Activated CD4-positive, CD25-positive, alpha-beta regulatory T cell treated with anti-CD3 and anti-CD28 coated beads, Interleukin-2, amount 50 U/mL, for 72 hours (primary cell): ENCODE measurements at regions not wholly inside any gene's neighbourhood (a gene's known extent, or its start where the extent isn't known, plus 50 kb on each side); places are given as distances from the start of the nearest gene placed in this dataset.
A peak's percentile ranks its signal among the peaks of the same experiment; 100 is the strongest.
"Not testable (repeated sequence)": the region's sequence is repeated elsewhere in the genome, so short reads cannot be mapped to it uniquely, and the experiment has no call there.

Experiments
- DNase-seq: peaks from one replicate; pipeline ENCODE4 v3.0.0; 2021

DNA sequence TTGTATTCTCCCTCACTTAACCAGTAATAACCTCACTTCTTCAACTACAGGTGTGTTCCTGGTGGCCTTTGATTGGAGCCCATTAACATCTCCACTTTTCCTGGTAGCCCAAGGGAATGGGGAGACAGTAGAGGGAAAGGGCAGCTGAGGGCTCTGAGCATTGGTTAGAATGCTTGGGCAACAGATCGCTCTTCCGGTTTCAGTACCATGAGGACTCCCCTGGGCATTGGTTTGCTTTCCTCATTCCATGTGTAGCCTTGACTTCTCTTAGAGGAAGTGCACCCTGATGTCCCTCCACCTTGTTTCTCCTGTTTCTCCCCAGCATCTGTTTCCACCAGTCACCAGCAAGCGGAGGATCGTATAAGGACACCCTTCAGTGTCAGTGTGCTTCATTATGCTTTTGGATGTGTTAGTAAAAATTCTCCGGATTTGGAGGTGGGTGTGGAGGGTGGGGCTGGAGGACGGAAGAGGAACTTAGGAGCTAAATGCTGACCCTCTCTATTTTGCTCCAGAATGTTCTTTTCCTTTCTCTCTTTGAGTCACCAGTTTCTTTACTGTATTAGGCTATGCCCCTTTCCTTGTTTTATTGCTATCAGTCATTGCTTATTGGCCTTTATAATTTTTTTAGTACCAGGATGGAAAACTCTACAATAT, 50.6 kb upstream of the ZNG1B start:
- not testable (repeated sequence) for DNase-seq

DNA sequence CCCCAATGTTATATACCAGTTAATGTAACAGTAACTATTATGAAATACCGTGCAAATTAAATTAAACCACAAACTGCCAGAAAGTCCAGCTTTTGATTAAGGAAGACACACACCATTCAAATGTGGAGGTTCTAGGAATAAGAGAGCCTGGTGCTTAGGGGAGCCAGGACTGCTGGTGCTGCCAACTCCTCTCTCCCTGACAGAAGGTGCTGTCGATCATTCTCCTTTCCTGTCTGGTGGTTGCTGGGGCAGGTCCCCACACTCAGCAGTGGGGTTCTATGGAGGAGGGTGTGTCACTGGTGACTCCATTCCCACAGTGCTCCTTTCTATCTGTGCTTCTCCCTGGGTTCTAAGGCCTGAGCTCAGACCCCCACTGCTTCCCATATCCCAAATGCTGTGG, 57.9 kb upstream of the ZNG1B start:
- DNase-seq, result not testable (repeated sequence)

DNA sequence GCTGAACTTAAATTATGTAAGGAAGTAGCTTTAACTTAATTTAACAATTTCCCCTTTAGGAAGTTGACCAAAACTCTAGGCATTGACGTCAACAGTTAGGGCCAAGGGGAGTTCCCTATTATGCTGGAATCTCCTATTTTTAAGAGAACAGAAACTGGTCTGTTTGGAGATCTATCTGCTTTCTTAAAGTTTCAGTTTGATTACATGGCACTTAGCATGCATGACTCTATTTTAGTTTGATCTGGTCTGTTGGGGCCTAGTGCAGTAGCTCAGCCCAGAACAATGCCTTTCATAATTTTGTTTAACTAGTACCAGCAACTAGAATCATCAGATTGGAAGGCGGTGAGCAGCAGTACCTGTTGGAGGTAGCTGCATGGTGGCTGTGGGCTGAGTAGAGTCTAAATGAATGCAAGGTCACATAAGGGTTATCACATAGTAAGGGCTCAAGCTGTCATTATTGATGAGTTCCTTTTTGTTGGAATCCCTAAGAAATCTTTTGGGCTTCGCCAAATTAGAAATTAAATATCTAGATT, 60.5 kb upstream of the ZNG1B start:
- DNase-seq, result no peak

DNA sequence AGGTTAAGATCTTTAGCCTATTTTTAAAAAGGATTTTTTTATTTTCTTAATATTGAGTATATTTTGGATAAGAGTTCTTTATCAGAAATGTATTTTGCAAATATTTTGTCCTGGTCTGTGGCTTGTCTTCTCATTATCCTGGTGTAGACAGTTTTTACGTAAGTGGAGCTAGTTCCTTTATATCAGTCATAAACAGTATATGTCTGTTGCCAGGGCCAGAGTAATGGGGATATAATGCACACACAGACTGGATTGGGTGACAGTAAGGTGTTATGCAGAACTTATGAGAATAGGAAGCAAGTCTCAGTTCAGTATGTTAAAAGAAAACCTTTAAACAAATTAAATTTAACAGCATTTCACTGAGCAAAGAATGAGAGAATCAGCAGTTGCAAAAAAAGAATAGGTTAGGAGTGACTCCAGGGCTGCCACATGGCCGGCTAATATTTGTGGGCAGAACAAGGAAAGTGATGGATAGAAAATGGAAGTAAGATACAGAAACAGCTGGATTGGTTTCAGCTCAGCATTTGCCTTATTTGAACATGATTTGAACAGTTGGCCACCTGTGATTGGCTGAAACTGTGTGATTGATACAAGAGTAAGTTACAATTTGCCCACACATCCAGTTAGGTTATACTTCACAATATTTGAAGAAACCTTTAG, 61.1 kb upstream of the ZNG1B start:
- DNase-seq, result no peak

DNA sequence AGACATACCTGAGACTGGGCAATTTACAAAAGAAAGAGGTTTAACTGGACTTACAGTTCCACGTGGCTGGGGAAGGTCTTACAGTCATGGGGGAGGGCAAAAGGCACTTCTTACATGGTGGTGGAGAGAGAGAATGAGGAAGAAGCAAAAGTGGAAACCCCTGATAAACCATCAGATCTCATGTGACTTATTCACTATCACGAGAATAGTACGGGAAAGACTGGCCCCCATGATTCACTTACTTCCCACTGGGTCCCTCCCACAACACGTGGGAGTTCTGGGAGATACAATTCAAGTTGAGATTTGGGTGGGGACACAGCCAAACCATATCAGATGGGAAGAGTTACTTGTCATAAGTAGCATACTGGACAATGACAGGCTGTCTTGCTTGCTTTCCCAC, 62.6 kb upstream of the ZNG1B start:
- not testable (repeated sequence) for DNase-seq

DNA sequence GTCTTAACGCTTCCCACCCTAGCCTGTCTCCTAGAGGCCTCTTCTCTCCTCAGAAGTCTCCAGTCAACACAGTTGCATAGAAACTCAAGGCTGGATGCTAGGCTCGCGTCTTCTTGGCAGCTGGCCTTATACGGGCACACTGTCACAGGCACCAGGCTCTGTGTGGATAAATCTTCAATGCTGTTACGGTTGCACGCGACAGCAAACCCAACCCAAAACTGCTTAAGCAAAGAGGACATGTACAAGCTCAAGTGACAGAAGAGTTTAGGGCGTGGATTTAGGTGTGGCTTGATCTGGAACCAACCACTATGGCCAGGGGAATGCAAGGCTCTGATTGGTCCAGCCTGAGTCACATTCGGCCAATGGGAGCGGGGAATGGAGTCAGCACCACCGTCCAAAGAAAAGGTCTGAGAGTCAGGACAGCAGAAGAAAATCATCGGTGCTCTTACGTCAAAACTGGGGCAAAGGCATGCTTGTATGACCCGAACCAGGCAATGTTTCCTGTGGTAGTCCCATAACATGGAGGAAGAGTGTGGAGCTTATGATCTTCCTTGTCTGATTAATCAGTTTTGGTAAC, 65.1 kb upstream of the ZNG1B start:
- not testable (repeated sequence) for DNase-seq

DNA sequence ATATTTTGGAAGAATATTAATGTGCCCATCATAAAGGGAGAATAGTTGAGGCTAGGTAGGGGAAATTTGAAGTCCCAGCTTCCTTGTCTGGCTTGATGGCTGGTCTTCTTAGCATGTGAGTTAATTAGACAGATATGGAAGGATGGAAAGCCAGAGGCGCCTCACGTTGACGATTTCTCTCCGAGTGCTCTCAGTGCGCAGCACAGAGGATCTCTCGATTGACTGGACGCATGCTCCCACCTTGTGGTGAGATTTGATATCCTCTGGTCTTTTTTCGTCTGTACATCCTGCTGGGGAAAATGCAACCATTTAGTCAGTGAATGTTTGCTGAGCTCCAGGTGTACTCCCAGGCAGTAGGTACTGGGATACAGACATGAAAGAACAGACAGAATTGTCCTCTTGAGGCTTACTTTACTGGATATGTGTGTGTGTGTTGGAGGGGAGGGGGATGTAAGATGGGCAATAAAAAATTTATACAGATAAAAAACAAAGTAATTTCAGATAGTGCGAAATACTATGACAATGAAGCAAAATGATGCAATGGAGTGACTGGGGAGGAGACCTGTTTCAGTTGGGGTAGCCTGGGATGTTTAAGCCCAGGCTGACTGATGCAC, 66.9 kb upstream of the ZNG1B start:
- DNase-seq, result peak; percentile 40

DNA sequence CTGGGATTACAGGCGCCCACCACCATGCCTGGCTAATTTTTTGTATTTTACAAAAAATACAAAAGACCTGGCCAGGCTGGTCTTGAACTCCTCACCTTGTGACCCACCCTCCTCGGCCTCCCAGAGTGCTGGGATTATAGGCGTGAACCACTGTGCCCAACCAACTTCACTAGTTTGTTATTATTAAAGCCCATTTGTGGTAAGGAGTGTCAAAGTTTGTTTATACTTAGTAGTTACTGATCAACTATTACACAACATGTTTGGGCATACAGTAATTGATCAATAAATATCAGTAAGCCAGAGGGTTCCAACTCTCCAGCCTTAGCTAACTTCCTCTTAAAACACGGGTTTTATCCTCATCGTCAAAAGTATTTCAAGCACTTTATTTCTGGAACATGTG, 67.5 kb upstream of the ZNG1B start:
- no peak for DNase-seq

DNA sequence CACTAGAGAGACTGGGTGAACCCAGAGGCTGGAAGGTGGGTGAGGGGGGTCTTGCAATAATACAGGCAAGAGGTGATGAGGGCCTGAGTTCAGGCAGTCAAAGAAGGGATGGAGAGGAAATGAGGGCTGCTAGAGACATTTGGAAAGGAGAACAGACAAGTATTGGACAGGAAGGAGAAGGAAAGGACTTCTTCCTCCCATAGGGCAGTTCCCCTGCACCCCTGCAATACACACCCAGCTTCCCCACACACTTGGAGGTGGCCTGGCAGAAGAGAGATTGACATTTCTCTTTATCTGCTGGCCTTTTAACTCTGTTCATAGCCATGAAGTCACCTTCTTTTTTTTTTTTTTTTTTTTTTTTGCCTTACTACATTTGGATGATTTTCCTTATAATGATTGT, 68.9 kb upstream of the ZNG1B start:
- not testable (repeated sequence) for DNase-seq

DNA sequence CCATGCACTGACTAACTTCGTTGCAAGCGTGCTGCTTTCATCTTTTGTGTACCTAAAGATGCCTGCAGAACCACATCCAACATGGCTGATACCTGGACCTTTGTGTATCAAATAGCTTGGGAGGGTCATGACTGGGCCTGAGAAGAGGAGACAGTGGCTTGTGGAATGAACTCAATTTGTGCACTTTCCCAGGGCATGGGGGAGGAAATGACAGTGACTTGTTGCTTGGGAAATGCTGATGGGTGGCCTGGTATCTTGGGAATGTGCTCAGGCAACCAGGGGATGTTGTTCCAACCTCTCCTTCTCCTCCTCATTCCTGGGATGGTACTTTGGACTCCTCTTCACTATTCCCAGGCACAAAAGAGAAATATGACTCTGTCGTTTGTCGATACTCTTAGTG, 70.7 kb upstream of the ZNG1B start:
- not testable (repeated sequence) for DNase-seq

DNA sequence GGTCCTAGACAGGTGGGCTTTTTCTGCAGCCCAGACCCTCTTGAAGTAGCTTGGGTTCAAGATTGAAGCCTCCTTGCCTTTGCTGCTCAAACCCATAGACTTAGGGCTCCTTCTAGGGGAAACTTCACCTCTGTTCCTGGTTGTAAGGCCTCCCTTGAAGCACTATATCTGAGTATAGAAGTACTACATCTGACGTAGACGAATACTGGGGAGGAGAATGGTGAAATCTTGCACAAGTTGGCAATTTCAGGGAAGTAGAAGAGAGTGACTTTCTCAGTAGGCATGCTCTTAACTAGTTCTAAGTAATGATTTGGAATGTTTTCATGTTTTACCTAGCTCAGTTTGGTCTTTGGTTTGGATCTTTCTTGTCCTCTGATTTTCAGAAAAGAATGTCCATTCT, 71.7 kb upstream of the ZNG1B start:
- not testable (repeated sequence) for DNase-seq

DNA sequence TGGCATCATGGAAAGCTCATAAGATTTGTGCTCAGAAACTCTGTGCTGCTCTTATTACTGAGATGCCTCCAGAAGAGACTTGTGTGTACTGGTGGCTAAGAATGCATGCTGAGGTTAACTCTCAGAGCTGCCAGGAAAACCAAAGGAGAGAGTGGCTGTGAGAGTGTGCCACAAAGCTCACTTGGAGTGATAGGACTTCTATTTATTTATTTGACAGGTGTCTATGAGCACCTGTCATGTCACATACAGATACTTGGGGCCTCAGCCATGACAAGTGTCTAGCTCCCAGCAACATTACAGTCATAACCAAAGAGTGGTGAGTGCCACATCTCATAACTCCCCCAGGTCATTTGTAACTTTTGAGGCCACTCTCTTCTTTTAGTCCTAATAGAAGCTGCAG, 72.2 kb upstream of the ZNG1B start:
- not testable (repeated sequence) for DNase-seq

DNA sequence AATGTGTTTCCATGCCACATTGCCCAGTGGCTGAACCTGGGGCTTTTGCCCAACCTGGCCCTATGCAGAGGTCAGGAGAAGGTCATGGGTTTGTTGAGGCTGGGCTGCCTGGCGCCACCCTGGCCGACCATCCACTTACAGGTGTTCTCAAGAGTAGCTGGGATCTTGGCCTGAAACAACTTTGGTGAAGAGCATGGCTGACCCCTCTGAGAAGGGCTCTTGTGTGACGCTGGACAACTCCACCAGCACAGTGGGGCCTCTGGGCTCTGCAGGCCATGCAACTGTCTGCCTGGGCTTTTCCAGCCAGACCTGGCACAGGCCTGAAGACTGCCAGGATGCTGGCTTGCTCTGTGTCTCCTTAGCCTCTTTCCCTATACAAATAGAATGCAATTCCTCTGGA, 76.4 kb upstream of the ZNG1B start:
- no peak for DNase-seq

DNA sequence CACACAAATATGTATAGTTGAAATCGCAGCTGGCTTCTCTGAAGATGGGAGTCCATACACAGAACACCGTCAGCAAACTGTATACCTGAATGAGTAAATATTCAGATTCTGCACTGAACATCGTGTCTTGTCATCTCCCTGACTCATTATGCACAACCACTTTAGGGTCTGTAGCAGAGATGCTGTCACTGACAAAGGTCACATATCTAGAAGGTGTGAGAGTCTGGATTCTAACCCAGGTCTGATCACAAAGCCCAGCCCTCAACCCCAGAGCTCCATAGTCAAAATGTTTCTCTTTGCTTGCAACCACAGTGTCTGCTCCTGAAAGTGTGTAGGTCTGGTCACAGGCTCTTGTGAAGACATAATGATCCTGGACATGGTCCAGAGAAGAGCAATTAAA, 78.3 kb upstream of the PAX8 start:
- DNase-seq, result no peak

DNA sequence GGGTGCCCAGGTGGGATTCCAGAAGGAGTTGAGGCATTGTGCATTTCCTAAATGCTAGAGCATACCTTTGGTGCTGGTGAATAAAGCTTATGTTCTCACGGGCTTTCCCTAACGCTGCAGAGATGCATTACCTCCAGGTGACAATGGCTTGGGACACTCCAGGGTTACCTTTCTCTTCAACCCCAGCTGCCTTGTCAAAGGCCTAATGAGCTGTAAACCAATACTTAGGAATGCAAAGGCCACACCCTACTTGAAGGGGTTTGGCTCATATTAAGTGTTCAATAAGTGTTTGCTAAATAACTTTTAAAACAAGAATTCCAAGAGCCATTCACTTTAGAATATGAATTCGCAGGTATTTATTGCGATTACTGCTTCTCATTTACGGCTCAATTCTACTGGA, 77.6 kb upstream of the PAX8 start:
- DNase-seq, result not testable (repeated sequence)

DNA sequence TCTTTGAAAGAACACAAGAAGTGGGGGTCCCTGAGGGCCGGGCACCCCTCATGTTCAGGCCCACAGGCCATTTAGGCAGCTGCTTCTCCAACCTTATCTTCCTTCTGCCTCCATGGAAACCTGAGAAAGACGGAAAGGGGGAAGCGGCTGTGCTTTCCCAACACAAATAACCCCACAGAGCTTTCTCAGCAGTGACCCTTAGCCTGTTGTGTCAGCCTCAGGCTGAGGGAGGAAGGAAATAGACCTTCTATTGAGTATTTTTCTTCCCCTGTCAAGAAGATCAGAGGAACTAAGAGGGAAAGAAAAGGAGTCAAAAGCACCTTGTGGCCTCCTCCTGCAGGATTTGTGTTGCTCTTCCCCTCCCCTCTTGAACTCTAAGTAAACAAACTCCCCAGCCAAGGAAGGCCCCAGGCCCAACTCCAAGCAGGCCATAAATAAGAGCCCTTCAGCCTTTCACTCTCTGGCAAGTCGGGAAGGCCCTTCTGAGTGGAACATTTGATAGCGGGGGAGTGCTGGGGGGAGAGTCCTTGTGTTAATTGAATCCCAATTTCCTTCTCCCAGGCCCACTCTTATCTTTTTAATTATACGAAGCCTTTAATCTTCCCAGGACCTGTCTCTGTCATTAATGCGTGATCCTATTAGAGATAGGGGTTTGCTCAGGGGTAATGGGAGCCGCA, 76.8 kb upstream of the PAX8 start:
- not testable (repeated sequence) for DNase-seq

DNA sequence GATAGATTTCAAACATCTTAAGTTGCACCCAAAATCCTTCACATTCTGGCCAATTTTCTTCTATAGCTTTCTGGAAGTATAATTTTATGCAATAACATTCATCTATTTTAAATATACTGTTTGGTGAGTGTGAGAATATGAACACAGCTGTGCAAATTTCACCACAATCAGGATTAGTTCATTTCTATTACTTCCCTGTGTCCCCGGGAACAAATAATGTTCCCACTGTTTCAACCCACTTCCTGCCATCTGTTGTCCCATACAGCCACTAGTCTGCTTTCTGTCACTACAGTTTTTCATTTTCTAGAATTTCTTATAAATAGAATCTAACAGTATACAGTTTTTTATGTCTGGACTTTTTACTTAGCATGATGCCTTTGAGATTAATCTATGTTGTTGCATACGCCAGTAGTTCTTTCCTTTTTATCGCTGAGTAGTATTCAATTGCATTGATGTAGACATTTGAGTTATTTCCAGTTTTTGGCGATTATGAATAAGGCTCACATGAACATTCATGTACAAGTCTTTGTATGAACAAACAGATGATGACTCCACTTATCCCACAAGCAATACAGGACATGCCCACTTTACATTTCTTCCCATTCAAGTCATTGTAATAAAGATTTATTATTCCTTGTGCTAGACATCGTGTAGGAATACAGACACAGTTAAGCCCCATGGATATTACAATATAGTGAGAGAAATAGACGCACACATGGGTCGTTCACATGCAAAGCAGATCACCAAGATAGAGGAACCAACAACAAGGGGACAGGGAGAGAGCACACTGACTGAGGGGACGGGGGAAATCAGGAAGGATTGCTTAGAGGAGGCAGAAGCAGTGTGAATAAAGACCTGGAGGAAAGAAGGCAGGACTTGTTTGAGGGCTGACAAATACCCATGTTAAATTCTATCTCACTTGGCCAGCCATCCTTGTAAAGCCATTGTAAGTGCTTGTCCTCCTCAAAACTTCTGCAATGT, 72.9 kb upstream of the PAX8 start:
- DNase-seq, result no peak

DNA sequence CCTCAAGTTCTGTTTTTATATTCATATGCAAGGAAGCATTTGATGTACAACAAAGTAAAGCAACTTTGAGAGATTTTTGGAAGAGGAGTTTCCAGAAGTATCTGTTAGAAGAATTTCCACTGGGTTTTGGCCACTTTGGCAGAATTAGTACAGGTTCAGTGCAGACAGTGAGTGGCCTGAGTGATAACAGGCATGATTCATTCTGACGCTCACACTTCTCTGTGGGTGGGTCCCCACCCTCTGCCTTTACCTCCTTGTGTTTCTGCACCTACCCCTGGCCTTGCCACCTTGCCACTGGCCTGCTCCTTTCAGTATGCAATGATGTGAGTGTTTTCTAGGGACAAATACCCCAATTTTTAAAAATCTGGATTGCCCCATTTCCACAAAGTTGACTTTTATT, 65.1 kb upstream of the PAX8 start:
- DNase-seq, result not testable (repeated sequence)

DNA sequence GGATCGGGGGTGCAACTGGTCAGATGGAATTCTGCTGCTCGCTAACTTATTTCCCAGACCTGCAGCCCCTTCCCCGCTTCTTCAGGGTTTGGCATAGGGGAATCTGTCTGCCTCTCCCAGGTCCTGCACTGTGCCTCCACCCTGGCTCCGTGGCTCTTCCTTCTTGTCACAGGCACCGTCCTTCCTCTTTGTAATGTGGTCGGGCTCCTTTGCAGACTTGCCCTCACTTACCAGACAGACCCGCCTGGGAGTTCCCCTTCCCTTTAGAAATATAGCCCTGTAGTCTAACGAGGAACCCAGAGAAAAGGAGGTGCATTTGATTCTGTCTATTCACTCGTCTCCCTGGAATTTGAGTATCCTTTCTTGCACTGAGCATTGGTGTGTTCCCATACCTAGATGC, 63.9 kb upstream of the PAX8 start:
- DNase-seq, result no peak

DNA sequence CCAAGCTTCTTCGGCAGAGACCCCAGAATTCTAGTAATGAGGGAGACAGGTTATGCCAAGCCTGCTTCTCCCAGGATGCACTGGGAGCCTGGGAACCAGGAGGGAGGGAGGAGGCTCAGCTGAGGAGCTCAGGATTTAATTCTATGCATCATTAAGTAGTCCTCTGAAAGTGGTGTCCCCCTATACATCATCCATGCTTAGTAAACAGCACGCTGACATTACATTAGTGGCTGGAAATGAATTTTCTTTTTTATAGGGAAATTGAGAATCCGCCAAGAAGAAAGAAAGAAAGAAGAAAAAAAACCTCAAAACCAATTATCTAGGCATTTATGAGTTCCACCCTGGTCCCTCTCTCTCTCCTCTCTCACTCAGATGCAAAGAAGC, 63.1 kb upstream of the PAX8 start:
- not testable (repeated sequence) for DNase-seq

DNA sequence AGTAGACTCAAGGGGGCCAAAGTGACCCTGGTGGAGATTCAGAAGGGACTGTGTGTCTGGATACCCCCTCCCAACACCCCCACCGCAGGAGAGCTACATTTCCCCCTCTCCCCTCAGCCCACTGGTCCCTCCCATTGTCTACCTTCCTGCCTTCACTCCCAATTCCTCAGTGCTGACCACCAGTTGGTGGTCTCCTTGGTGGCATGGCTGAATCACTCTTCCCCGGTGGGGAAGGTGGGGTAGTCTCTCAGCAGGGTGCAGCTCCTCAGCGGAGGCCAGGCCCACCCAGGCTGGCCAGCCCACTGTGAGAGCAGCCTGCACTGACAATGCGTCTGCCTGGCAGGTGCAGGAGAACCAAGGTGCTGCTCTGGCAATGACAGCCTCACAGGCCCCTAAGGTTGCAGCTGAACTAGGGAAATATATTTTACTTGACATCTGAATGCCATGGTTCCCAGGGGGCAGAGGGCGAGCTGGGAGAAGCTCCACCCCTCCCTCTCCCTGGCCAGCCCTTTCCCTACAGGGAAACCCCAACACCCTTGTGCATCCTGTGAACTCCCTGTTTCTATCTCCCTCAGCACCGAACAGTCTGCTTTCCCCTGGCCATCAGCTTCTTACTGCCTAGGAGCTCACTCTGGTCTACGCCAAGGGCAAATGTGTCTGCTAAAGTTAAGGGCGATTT, 62.6 kb upstream of the PAX8 start:
- no peak for DNase-seq
